ENCODE measurements at regions not wholly inside any gene's neighbourhood (a gene's known extent, or its start where the extent isn't known, plus 50 kb on each side); places are given as distances from the start of the nearest gene placed in this dataset.
"Not testable (repeated sequence)": the region's sequence is repeated elsewhere in the genome, so short reads cannot be mapped to it uniquely, and the experiment has no call there.

GRCh38 chr1:198935306-198935921, 296.6 kb downstream of the PTPRC start:
- DNase-seq = peak; percentile 24

- DNase-seq = no peak
Measured at GRCh38 chr1:198936371-198937083, 297.7 kb downstream of the PTPRC start.

GRCh38 chr1:198937231-198938031, 298.6 kb downstream of the PTPRC start:
- DNase-seq = peak; percentile 11

GRCh38 chr1:198939286-198939685, 300.4 kb downstream of the PTPRC start:
- DNase-seq = no peak

GRCh38 chr1:198939956-198940355, 301.1 kb downstream of the PTPRC start:
- no peak for DNase-seq

- DNase-seq = no peak
Measured at GRCh38 chr1:198942466-198942865, 303.6 kb downstream of the PTPRC start.

GRCh38 chr1:198943484-198944187, 304.8 kb downstream of the PTPRC start:
- no peak for DNase-seq

GRCh38 chr1:198947456-198947855, 308.6 kb downstream of the PTPRC start:
- DNase-seq = no peak

GRCh38 chr1:198948895-198949659, 310.2 kb downstream of the PTPRC start:
- no peak for DNase-seq

- DNase-seq = no peak
Measured at GRCh38 chr1:198950036-198950435, 311.2 kb downstream of the PTPRC start.

GRCh38 chr1:198955085-198955484, 316.2 kb downstream of the PTPRC start:
- DNase-seq = no peak

GRCh38 chr1:198957044-198957443, 318.2 kb downstream of the PTPRC start:
- no peak for DNase-seq

- DNase-seq = no peak
Measured at GRCh38 chr1:198959032-198959431, 320.2 kb downstream of the PTPRC start.

GRCh38 chr1:198959676-198960075, 320.8 kb downstream of the PTPRC start:
- DNase-seq = no peak

- DNase-seq = not testable (repeated sequence)
Measured at GRCh38 chr1:198963796-198964195, 325.0 kb downstream of the PTPRC start.

- no peak for DNase-seq
Measured at GRCh38 chr1:198966519-198966918, 327.7 kb downstream of the PTPRC start.

GRCh38 chr1:198967566-198967965, 328.7 kb downstream of the PTPRC start:
- no peak for DNase-seq

GRCh38 chr1:198968866-198969265, 330.0 kb downstream of the PTPRC start:
- DNase-seq = no peak

- no peak for DNase-seq
Measured at GRCh38 chr1:198969981-198970380, 331.1 kb downstream of the PTPRC start.

GRCh38 chr1:198970916-198971315, 332.1 kb downstream of the PTPRC start:
- no peak for DNase-seq

- no peak for DNase-seq
Measured at GRCh38 chr1:198977909-198978308, 339.1 kb downstream of the PTPRC start.

GRCh38 chr1:198978523-198978922, 339.7 kb downstream of the PTPRC start:
- no peak for DNase-seq
